8988T (cell line): ENCODE measurements at regions not wholly inside any gene's neighbourhood (a gene's known extent, or its start where the extent isn't known, plus 50 kb on each side); places are given as distances from the start of the nearest gene placed in this dataset.
"Not testable (repeated sequence)": the region's sequence is repeated elsewhere in the genome, so short reads cannot be mapped to it uniquely, and the experiment has no call there.

Experiments used
- DNase-seq: peaks from one replicate; pipeline ENCODE4 v3.0.0; 2011

DNA sequence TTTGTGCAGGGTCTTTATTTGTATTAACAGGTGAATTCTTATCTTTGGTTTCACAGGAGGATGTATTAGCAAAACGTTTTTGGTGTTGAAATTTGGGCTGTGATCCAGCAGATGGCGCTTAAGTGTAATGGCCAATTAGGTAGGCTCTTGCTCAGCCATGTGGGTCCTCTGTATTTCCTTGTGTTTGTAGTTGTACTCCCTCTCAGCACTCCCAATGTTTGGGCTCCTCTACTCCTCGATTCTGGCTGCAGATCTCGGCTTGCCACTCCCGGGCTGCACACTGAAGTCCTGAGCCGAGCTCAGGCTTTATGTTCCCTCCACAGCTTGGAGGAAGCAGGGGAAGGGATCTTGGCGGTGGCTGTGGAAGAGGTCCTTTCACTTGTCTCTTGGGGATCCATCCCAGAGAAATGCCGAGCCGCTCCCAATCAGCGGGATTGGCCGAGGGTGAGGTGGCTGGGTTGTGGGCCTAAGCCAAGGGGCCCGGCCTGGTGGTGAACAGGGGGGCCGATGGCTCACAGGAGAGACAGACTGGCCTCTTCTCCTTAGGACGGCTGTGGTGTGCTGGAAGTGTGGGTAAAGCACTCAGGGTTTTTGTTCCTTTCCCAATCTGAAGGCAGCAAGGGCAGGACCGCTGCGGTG lies 133.7 kb downstream of the AEBP2 start:
- no peak for DNase-seq

DNA sequence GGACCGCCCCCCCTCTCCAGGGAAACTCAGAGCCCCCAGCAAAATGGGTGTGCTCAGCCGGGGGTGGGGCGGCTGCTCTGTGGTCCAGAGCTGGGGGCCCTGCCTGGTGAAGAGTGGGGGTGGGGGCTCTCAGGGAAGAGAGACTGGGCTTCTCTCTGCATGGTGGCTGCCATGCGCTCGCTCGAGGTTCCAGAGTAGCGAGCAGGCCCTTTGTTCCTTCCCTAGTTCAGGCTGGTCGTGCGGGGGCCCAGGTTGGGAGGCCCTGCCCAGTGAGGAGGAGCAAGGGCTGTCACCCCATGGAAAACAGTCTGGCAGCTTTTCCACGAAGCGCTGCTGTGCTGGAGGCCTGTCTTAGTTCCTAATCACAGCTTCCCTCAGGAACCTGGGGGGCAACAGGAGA lies 134.6 kb downstream of the AEBP2 start:
- DNase-seq, result no peak

DNA sequence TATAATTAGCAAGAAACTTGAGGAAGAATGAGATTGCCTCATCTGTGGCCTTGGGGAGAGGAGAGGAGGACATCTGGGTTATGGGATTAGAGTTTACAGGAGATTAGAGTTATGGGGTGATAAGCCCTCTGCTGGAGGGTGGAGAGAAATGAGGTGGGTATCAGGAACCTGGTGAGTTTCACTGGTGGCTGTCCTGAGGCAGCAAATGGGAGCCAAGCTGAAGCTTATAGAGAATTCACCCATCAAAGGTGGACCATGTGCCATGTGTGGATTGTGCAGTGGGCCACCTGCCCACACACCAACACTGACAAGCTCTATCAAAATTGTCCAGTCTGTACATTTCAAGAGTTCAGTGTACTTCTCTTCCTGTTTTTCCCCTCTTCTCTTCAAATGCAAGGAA lies 135.3 kb downstream of the AEBP2 start:
- no peak for DNase-seq

DNA sequence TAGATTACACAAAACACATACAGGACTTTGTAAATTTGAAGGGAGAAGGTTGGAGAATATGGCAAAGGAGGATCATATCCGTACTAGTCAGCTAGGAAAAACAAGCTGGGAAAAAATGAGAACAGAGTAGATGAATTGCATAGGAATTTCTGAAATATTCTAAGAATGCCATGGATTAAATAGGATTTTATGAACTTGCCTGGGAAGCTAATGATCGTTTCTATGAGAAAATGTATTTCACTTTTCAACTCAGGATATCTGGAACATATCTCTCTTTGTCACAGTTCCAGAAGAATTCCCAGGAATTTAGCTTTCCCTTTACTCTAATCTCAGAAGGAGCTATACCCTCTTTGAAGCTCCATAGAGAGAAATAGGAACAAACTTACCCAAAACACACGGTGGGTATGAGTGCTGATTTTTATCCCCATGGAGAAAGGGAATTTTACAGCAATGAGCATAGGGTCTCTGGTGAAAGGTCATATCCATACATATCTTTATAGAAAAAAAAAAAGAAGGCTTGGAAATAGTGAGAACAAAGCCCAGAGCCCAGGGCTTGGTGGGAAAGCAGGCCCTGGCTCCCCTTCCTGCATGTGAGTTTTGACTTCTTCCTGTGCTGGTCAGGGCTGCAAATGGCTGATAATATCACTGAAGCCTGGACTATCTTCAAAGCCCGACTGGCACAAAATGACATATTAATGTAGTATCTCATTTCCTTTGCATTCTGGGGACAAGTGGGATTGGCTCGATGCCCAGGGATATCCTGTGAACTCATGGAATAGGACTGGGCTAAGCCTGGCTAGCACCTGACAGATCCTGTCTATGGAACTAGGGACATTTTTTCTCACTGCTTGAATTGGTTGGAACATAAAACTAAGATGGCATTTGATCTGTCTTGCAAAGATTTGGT lies 136.3 kb downstream of the AEBP2 start:
- peak; percentile 20 for DNase-seq

DNA sequence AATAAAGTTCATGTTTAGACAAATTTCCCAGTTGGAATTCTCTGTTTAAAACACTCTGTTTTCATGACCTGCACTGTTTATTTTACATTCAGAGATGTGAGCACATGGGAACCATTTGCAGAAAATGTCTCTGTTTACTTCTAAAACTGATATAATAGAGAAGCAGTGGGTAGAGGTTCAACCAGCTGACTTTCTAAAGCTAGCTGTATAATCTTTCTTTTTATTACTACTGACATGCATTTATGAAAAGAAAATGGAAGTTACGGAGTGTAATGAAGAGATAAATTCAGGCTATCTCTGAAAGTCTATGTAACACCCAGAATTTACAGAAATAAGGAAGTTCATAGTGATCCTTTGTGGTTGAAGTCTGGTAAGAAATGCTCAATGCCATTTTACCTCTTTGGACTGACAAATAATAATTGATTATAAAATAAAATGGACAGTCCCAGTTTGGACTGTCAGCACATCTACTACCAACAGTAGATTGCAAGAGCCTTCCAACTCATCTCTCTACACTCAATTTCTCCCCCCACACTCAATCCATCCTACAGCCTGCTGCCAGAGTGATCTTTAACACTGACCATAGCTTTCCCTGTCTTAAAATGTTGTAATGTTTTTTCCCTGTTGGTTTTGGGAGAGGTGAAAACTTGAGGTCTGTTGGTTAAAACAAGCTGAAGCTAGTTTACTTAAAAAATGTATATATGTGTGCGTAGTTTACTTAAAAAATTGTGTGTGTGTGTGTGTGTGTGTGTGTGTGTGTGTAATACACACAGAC lies 137.4 kb downstream of the AEBP2 start:
- no peak for DNase-seq

DNA sequence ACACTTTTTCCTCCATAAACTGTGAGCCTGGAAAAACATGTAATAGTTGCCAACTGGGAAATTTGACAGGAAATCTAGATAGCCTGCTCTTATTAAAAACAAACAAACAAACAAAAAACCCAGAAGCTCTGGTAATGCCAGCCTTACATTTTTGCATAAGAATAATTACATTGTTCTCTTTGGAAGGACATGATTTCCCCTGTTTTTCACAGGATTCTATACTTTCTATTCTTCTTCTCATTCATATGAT lies 137.9 kb downstream of the AEBP2 start:
- DNase-seq, result no peak

DNA sequence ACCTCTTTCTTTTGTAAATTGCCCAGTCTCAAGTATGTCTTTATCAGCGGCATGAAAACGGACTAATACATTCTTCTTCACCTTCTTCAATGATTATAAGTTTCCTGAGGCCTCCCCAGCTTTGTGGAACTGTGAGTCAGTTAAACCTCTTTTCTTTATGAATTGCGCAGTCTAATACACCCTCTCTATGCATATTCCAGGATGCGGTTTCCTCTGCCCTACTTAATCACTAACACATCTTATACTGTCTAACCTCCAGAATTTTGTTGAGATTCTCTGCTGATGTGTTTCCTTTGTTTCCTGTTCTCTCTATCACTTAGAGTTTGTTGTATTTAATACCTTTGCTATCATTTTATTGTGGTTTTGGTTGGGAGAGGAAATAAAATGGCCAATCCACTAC lies 145.4 kb downstream of the AEBP2 start:
- no peak for DNase-seq

DNA sequence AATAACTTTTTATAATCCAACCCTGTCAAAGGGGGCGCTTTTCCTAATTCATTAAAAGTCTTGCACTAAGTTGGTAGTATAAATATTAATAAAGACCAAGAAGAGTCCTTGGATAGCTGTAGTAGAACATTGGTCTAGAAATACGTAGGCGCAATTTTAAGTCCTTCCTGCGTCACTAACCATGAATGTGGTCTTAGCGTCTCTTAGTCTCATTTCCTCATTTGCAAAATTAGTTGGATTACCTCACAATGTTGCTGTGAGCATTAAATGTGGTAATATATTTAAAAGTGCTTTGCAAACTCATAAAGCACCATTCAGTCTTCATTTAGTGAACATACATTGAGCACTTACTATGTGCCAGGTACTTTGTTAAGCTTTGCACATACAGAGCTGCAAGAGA lies 149.7 kb downstream of the AEBP2 start:
- no peak for DNase-seq

DNA sequence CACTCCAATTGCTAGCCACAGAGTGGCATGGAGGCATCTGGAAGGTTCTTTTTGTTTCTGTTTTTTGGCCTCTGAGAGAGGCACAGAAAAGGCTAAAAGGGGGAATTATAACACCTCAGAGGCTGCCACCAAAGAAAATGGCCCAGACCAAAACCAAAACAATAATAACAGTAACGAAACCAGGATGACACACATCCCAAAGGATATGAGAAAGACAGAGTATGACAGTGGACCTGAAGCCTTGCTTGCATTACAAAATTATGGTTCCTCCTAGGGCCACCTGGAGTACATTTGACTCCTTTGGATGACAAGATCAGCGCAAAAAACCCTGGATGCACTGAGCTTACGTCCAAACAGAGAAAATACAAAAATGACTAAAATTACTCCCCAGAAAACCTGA lies 152.7 kb downstream of the AEBP2 start:
- DNase-seq, result no peak

DNA sequence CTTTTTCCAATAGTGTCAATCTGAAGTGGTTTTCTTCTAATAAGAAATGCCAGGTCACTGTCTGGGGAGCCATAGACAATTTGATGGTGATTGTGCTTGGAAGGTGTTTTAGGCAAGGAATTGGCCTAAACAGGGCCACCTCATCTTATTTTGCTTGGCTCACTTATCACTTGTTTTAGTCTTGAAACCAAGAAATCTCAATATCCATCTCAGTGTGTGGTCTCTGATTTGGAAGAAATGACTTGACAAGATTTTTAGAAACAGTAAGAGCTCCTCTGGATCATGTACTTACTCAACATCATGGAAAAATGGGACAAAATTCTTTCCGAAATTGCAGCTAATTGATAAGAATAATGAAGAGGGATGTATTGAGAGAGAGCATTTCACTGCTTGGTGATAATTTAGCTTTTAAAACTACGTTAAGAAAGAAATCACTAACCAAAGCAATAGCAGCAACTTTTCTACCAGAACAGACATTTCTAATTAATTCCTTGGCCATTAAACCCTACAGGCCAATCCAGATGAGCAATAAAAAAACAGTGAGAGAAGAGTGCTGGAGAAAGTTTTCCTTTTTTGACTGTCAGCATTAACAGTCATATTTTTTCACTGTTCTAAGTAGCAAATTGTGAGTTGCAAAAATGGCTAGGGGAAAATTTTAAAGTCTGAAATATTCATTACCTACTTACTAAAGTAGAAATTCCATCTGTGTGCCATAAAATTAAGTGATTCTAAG lies 157.3 kb downstream of the AEBP2 start:
- DNase-seq, result no peak

DNA sequence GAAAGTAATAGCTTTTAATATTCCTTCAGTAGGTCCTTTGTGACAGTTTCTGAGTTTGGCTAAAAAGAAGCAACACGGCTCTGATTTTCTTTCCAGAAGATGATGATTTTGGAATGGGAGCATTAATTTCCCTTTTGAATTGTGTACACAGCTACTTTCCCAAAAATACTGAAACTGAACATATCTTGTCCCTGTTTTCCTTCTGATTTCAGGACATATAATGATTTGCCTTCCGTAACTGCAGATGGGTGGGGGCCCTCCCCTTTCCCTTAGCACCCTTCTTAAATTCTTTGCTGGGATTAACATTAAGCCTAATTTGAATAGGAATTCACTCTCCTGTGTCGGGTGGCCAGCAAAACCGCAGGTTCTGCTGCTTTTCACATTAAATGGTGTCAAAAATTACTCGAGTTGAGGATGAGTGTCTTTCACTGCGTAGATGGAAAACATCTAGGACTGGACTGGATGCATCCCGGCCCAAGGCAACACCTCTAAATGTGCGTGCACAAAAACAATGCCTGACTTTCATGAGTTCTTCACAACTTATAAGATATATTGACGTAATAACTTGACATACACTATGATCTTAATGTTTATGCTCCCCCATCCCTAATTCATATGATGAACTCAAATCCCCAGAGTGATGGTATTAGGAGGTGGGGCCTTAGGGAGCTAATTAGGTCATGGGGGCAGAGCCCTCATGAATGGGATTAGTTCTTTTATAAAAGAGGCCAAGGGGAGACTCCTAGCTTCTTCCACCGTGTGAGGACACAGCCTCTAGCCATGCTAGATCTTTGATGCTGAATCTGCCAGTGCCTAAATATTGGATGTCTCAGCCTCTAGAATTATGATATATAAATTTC lies 158.1 kb downstream of the AEBP2 start:
- DNase-seq, result no peak

DNA sequence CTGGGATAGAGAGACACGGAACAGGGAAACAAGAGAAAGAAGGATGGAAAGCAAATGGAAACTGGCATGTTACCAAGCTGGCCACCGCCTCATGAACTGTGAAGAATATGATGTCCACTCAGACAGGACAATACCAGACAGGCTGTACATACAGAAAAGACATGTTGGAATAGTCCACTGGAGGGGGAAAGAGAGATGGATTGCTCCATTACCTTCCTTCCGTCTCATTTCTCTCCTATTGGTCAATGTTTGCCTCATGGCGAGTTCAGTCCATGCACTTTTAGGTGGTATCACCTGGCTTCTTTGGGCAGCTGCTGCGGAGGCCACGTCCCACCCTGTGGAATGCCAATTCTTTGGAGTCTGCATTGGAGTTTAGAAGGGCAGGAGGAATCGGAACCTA lies 166.4 kb downstream of the AEBP2 start:
- DNase-seq, result no peak

DNA sequence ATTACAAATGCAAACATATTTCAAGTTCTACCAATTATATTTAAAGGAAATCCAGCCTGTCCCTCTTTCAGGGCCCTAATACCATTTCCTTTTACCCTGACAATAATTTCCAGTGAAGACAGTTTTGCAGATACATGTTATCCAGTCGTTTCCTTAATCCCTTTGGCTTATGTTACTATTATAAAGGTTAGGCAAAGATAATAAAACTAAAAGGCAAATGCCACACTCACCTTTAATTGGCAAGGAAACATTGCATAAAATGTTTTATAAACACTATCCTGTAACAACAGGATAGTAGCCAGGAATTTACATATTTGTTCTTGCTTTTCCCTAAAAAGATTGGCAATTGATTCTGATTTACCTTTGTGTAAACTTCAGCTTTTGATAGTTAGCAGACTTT lies 168.7 kb downstream of the AEBP2 start:
- DNase-seq, result no peak

DNA sequence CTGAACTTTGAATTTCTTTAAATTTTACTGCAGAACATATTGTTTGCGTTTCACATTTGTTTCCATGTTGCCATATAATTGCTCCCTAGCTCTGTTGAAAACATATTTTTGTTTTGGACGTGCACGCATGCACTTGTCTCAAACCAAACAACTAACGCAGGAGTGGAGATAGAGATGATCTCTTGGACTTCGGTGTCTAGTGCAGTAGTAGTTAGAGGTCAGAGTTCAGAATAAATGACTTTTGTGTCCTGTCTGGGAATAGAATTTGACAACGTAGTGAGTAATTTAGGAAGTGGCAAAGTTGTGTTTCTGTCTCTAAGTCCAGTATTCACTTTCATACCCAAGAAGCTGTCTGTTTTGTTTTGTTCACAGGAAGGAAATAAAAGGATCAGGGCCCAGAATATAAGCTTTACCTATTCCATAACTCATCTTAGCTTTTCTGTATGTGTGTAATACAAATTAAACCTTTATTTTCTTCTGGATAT lies 173.8 kb downstream of the AEBP2 start:
- no peak for DNase-seq

DNA sequence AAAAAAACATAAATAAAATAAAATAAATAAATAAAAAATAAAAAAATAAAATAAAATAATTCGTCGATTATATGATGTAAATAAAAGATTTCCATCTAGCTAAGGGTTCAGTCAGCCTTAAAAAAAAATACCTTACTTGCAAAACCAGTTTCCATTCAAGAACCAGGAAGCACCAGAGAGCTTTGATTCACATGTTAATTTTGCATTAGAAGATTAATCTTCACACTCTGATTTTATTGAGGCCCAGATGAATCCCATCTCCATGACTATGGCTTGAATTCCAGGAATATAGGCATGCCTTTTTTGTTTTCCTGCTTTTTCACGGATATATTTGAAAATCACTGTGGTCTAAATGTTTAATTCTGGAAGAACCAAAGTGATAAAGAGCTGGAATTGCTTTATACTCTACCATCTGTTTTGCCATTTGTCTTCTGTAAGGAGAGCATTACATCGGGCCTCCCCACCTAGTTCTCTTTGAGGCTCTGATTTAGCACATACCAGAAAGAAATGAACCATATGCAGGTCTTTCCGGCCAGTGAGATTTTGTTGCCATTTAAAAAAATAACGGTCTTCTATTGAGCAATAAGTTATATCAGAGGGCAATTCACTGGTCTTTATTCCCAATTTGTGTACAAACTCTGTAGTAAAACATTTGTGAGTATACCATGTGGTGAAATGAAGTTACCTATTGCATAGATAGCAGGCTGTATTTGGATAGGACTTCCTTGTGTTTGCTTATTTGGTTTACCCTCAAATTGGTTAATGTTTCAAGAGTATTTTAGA lies 175.5 kb downstream of the AEBP2 start:
- DNase-seq, result no peak

DNA sequence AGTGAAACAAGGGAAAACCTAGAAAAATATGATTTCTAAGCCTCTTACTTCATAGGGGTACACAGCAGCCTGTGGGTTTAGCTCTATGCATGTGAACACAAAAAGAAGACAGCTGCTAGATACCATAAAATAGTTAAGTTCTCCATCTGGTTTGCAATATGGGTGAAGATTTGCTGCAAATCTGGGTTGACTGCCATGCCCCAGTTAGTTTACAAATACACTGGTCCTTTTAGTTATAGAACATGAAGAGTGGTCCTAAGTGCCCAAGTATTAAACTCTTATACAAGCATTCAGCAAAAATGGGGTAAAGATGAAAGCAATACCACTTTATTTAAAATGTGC lies 176.1 kb downstream of the AEBP2 start:
- no peak for DNase-seq

DNA sequence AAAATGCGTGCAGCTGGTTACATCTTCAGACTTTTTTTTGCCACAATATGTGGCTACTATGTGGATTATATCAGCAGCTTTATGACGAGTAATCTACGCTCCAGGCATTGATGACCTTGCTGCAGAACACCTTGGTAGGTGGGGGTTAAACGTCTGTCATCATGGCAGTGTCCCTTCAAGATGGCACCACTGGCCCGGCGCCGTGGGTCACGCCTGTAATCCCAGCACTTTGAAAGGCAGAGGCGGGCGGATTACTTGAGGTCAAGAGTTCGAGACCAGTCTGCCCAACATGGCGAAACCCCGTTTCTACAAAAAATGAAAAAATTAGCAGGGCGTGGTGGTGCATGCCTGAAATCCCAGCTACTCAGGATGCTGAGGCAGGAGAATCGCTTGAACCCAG lies 177.5 kb downstream of the AEBP2 start:
- DNase-seq, result no peak

DNA sequence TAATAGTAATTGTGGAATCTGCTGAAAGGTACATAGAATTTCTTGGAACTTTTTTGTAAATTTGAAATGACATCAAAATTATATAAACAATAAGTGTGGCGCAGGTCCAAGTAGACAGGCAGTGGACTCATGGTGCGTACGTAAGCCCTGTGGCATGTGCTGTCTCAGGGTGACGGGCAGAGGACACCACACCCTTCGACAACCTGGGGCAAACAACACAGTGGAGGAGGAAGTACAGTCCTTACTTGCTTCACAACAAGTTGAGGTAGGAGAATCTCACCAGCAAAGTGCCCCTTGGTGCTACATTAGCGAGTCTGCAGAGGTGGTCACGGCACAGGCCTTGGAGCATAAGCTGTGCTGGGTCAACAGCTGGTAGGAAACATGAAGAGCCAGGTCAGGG lies 180.9 kb downstream of the AEBP2 start:
- peak; percentile 21 for DNase-seq

DNA sequence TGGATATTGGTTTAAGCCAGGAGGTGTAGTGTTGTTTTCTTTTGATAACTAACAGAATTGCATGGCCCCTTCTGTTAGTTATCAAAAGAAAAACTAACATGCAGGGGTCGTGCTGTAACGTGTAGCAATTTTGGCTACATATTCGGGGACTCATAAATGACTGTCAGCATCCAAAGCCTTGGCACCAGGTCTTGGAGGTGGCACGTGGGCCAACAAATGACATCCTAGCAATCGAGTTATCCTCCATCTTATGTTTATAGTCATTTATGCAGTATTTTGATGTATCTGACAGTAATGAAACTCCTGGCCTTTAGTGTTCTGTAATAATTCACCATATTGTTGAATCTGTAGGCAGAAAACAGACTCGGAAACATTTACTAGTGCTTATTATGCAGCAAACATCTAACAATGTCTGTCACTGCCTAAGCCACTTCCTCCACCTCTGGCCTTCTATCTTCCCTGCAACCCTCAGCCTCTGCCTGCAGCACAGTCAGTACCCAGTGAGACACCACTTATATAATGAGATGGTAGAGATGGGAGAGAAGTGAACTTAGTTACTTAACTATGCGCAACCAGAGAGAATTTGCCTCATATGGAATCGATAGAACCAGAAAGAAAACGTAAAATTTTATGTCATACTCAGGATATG lies 184.6 kb downstream of the AEBP2 start:
- no peak for DNase-seq

DNA sequence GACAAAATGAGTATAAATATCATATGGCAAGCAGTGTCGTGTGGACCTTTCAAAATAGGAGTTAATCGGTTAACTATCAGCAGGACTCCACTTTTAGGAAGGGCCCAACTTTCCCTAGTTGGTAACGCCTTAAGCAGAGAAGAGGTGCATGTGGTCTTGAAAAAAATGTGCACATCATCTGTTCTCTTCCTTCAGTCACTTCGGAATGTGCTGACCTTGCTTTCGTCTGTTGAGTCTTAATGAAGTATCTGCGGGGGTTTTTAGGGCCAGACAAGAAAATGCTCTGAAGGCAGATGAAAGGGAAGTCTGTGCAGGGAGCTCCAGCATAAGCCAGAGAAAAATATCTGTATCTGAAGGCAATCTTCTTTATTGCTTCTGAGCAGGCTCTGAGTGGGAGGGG lies 185.2 kb downstream of the AEBP2 start:
- DNase-seq, result no peak

DNA sequence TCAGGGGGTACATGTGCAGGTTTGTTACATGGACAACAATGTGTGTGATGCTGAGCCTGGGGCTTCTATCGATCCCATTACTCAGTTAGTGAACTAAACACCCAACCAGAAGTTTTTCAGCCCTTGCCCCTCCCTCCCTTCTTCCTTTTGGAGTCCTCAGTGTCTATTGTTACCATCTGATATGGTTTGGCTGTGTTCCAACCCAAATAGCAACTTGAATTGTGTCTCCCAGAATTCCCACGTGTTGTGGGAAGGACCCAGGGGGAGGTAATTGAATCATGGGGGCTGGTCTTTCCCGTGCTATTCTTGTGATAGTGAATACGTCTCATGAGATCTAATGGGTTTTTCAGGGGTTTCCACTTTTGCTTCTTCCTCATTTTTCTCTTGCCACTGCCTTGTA lies 186.3 kb downstream of the AEBP2 start:
- DNase-seq, result not testable (repeated sequence)
